ENCODE measurements at regions not wholly inside any gene's neighbourhood (a gene's known extent, or its start where the extent isn't known, plus 50 kb on each side); places are given as distances from the start of the nearest gene placed in this dataset.

DNA sequence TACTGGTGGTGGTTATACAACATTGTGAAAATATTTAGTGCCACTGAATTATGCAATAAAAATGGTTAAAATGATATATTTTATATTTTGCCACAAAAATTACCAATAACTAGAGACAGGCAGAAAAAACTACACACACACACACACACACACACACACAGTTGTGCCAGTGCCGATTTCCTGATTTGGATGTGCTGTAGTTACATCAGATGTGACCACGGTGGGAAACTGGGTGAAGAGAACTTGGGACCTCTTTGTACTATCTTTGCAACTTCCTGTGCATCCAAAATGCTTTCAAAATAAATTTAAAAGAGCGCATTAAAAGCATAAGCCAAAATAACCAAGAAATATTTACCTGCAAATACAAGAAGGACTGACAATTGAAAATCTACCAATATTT lies 61.6 kb upstream of the CCBE1 start:
- peaks cover 3% of the 10 kb centered on the region in 2 donors for H3K27me3 Mint-ChIP-seq

DNA sequence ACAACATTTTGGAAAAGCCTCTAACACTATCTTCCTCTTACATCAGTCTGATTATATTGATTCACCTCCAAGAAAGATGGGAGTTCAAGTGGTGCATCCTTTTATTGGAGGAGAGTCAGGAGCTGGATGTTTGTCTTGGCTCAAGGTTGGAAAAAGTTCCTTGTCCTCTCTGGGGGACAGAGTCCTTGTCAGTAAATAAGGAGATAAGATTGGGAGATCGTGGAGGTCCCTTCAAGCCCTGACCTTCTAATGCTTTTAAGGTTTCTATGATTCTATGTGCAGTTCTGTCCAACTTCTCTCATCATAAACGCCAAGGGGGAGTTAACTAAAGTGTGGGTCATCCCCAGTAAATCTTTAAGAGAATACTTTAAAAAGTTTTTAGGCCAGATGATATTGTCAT lies 60.9 kb upstream of the CCBE1 start:
- Mint-ChIP-seq H3K27ac (no peak overlapping the region), H3K4me1 (no peaks in the 10 kb centered on the region), H3K4me3 (no peak overlapping the region), H3K27me3 (peaks cover 3% of the 10 kb centered on the region in 2 donors), H3K9me3 (no peaks in the 10 kb centered on the region), H3K36me3 (no peaks in the 10 kb centered on the region)
- POLR2A ChIA-PET (ENCODE audit: partially characterized antibody) = no interaction called here
- Histone ChIP-seq H3K27me3 (ENCODE audit: insufficient read depth, low read length) (no peaks in the 10 kb centered on the region), H3K27ac (ENCODE audit: low read depth, low read length) (no peak overlapping the region), H3K4me1 (ENCODE audit: insufficient read depth, low read length) (no peaks in the 10 kb centered on the region), H3K4me3 (ENCODE audit: low read length in 2 of 2) (no peak overlapping the region), H3K9me3 (ENCODE audit: control insufficient read depth in 1 of 2, low read length in 2 of 2) (no peaks in the 10 kb centered on the region), H3K36me3 (ENCODE audit: insufficient read depth, low read length) (no peaks in the 10 kb centered on the region)
- intact Hi-C loops (cut with micrococcal nuclease) = no loop called here
- CTCF ChIA-PET (ENCODE audit: partially characterized antibody) = no interaction called here
- no peak for DNase-seq

More for the DNA sequence above, 61.6 kb upstream of the CCBE1 start:
- Mint-ChIP-seq H3K27ac (no peak overlapping the region), H3K4me1 (no peaks in the 10 kb centered on the region), H3K36me3 (no peaks in the 10 kb centered on the region), H3K4me3 (no peak overlapping the region), H3K9me3 (no peaks in the 10 kb centered on the region)
- Histone ChIP-seq H3K4me1 (ENCODE audit: insufficient read depth, low read length) (no peaks in the 10 kb centered on the region), H3K4me3 (ENCODE audit: low read length in 2 of 2) (no peak overlapping the region), H3K27me3 (ENCODE audit: insufficient read depth, low read length) (no peaks in the 10 kb centered on the region), H3K9me3 (ENCODE audit: control insufficient read depth in 1 of 2, low read length in 2 of 2) (no peaks in the 10 kb centered on the region), H3K36me3 (ENCODE audit: insufficient read depth, low read length) (no peaks in the 10 kb centered on the region), H3K27ac (ENCODE audit: low read depth, low read length) (no peak overlapping the region)
- no peak for DNase-seq
- ChIA-PET CTCF (ENCODE audit: partially characterized antibody) (no interaction called here), POLR2A (ENCODE audit: partially characterized antibody) (no interaction called here)
- intact Hi-C loops (cut with micrococcal nuclease) = no loop called here

DNA sequence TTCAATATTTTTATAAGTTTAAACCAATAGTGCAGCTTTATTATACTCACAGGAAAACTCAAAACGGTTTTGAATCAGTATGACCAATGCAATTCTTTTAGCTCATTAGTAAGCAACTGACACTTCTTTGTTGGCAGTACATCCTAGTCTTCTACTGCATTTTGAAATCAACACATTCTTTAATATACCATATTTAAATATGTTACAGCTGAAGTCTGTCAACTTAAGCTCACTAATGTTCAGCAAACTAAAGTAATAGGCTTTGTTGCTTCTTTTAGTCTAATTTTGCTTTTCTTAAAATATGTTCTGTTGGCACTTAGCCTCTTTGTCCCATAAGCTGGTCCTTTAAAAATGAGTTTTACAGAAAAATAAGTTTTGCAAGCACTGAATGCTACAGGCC lies 55.4 kb upstream of the CCBE1 start:
- no peaks in the 10 kb centered on the region for H3K4me1 Mint-ChIP-seq
- POLR2A ChIA-PET (ENCODE audit: partially characterized antibody) = no interaction called here
- CTCF ChIA-PET (ENCODE audit: partially characterized antibody) = no interaction called here
- H3K27ac Mint-ChIP-seq = no peak overlapping the region
- H3K9me3 Mint-ChIP-seq = peaks cover 0 to 3% (median 0%) of the 10 kb centered on the region in 8 donors
- H3K36me3 Mint-ChIP-seq = no peaks in the 10 kb centered on the region
- intact Hi-C loops (cut with micrococcal nuclease) = no loop called here
- Histone ChIP-seq H3K36me3 (ENCODE audit: insufficient read depth, low read length) (no peaks in the 10 kb centered on the region), H3K27ac (ENCODE audit: low read depth, low read length) (no peak overlapping the region), H3K4me3 (ENCODE audit: low read length in 2 of 2) (no peak overlapping the region), H3K4me1 (ENCODE audit: insufficient read depth, low read length) (no peaks in the 10 kb centered on the region), H3K27me3 (ENCODE audit: insufficient read depth, low read length) (no peaks in the 10 kb centered on the region), H3K9me3 (ENCODE audit: control insufficient read depth in 1 of 2, low read length in 2 of 2) (no peaks in the 10 kb centered on the region)
- DNase-seq = no peak
- peaks cover under 1 to 2% of the 10 kb centered on the region in 2 donors for H3K27me3 Mint-ChIP-seq
- no peak overlapping the region for H3K4me3 Mint-ChIP-seq

DNA sequence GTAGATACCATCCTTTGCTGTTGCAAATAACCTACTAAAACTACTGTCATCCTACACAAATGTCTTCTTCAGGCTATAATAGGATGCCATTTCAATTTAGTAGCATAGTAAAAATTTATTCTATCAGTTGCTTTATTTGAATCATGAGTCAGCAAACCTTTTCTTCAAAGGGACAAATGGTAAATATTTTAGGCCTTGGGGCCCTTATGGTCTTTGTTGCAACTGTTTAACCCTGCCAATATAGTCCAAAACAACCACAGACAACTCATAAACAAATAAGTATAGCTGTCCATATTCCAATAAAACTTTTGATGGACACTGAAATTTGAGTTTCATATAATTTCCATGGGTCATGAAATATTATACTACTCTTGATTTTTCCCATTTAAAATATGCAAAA lies 54.0 kb upstream of the CCBE1 start:
- no peak overlapping the region for H3K4me3 ChIP-seq (ENCODE audit: low read length in 2 of 2)
- no peaks in the 10 kb centered on the region for H3K4me1 Mint-ChIP-seq
- no peaks in the 10 kb centered on the region for H3K36me3 ChIP-seq (ENCODE audit: insufficient read depth, low read length)
- no peak overlapping the region for H3K4me3 Mint-ChIP-seq
- no peaks in the 10 kb centered on the region for H3K4me1 ChIP-seq (ENCODE audit: insufficient read depth, low read length)
- no peak overlapping the region for H3K27ac Mint-ChIP-seq
- intact Hi-C loops (cut with micrococcal nuclease) = no loop called here
- H3K27me3 Mint-ChIP-seq = peaks cover 0 to 3% of the 10 kb centered on the region in 2 donors
- DNase-seq = no peak
- ChIA-PET POLR2A (ENCODE audit: partially characterized antibody) (no interaction called here), CTCF (ENCODE audit: partially characterized antibody) (no interaction called here)
- no peaks in the 10 kb centered on the region for H3K36me3 Mint-ChIP-seq
- peaks cover 0 to 4% (median 0%) of the 10 kb centered on the region in 8 donors for H3K9me3 Mint-ChIP-seq
- H3K27me3 ChIP-seq (ENCODE audit: insufficient read depth, low read length) = no peaks in the 10 kb centered on the region
- H3K27ac ChIP-seq (ENCODE audit: low read depth, low read length) = no peak overlapping the region
- no peaks in the 10 kb centered on the region for H3K9me3 ChIP-seq (ENCODE audit: control insufficient read depth in 1 of 2, low read length in 2 of 2)

DNA sequence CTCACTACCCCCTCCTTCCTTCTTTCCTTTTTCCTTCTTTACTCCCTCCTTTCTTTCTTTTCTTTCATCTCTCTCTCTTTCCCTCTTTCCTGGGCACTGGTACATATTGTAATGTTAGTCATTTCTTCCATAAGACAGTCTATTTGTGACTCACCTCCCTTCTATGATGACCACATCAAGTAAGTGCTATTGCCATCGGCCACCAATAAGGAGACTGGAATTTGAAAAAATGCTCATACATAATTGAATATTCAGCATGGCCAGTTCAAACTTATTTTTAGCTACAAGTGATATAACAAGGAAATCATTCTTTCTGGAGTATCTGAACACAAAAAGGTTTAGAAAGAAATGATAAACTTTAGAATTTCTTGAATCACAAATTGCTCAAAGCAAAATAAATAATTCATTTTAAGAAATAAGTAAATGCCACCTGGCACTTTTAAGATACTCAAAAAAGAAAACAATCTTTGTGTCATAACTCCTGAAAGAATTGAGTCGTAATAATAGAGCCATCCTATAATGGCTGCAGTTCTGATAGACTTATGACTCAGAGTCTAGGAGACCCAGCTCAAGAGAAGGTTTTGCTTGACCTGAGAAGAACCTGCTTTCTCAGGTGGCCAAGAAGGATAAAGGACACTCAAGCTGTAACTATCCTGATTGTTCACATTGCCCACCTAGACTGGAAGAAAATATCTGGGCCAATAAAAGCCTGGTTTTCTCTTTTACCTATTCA lies 51.6 kb upstream of the CCBE1 start:
- no peak overlapping the region for H3K4me3 ChIP-seq (ENCODE audit: low read length in 2 of 2)
- no peak overlapping the region for H3K27ac ChIP-seq (ENCODE audit: low read depth, low read length)
- H3K36me3 ChIP-seq (ENCODE audit: insufficient read depth, low read length) = no peaks in the 10 kb centered on the region
- H3K9me3 ChIP-seq (ENCODE audit: control insufficient read depth in 1 of 2, low read length in 2 of 2) = no peaks in the 10 kb centered on the region
- peaks cover 0 to 3% of the 10 kb centered on the region in 2 donors for H3K27me3 Mint-ChIP-seq
- no peaks in the 10 kb centered on the region for H3K36me3 Mint-ChIP-seq
- ChIA-PET POLR2A (ENCODE audit: partially characterized antibody) (no interaction called here), CTCF (ENCODE audit: partially characterized antibody) (no interaction called here)
- no peaks in the 10 kb centered on the region for H3K27me3 ChIP-seq (ENCODE audit: insufficient read depth, low read length)
- peaks cover 0 to 4% (median 0%) of the 10 kb centered on the region in 8 donors for H3K9me3 Mint-ChIP-seq
- no peak overlapping the region for H3K4me3 Mint-ChIP-seq
- intact Hi-C loops (cut with micrococcal nuclease) = no loop called here
- H3K4me1 Mint-ChIP-seq = no peaks in the 10 kb centered on the region
- no peak for DNase-seq
- H3K27ac Mint-ChIP-seq = no peak overlapping the region
- no peaks in the 10 kb centered on the region for H3K4me1 ChIP-seq (ENCODE audit: insufficient read depth, low read length)

All from CD4-positive, alpha-beta memory T cell (primary cell).